ENCODE measurements at regions not wholly inside any gene's neighbourhood (a gene's known extent, or its start where the extent isn't known, plus 50 kb on each side); places are given as distances from the start of the nearest gene placed in this dataset.

- no peak for TF ChIP-seq REST (IDR thresholded peaks at IDR 0.05; ENCODE audit: low read depth)
Observed at GRCh38 chr4:132267321-132267720, 881.8 kb upstream of the PCDH10 start (continued).

GRCh38 chr4:132269303-132269990 lies 879.6 kb upstream of the PCDH10 start:
- Histone ChIP-seq H3K9ac (ENCODE audit: low read length) (no peak overlapping the region), H3K4me3 (replicated peaks in 1 of 2; ENCODE audit: low read depth in 1 of 2, low read length in 2 of 2) (no peak overlapping the region), H3K4me2 (ENCODE audit: low read length) (no peak overlapping the region), H3K9me3 (ENCODE audit: control insufficient read depth in 1 of 2, insufficient read depth in 1 of 2, low read depth in 1 of 2, low read length in 2 of 2) (no peaks in the 10 kb centered on the region), H3K27me3 (ENCODE audit: insufficient read depth, low read length) (no peaks in the 10 kb centered on the region), H3K79me2 (ENCODE audit: insufficient read depth, low read length) (no peaks in the 10 kb centered on the region), H2AFZ (ENCODE audit: low read depth, low read length, poor library complexity, severe bottlenecking) (no peak overlapping the region), H3K9me2 (ENCODE audit: insufficient read depth) (no peaks in the 10 kb centered on the region), H3K36me3 (ENCODE audit: control insufficient read depth in 1 of 2, insufficient read depth in 2 of 2, low read length in 2 of 2) (no peaks in the 10 kb centered on the region), H4K20me1 (ENCODE audit: insufficient read depth) (no peaks in the 10 kb centered on the region), H3K27ac (ENCODE audit: low read depth, low read length) (no peak overlapping the region), H3K4me1 (ENCODE audit: control insufficient read depth in 1 of 2, insufficient read depth in 2 of 2, low read length in 2 of 2) (no peaks in the 10 kb centered on the region)
- DNase-seq (ENCODE audit: low read depth, low spot score) (no peak), ATAC-seq (no peak)
- BruUV-seq (replicated peaks), result no TSS peak
- intact Hi-C loops (cut with micrococcal nuclease), result no loop called here
- no peak for TF ChIP-seq CTCF (IDR thresholded peaks at IDR 0.05 in 2 of 3, conservative IDR thresholded peaks at IDR 0.05 in 1 of 3; ENCODE audit: borderline replicate concordance in 1 of 3, insufficient read depth in 1 of 3, low read depth in 2 of 3, low read length in 2 of 3)
- no peak for TF ChIP-seq ZBTB33 (IDR thresholded peaks at IDR 0.05; ENCODE audit: extremely low read depth, insufficient replicate concordance, low read length)
- no peak for TF ChIP-seq ELF1 (IDR thresholded peaks at IDR 0.05; ENCODE audit: borderline replicate concordance, low read depth)
- no peak for TF ChIP-seq JUND (IDR thresholded peaks at IDR 0.05)
- no peak for TF ChIP-seq REST (IDR thresholded peaks at IDR 0.05; ENCODE audit: low read depth)
- no peak for TF ChIP-seq SP1 (IDR thresholded peaks at IDR 0.05; ENCODE audit: low read depth)
- TF ChIP-seq MAX (IDR thresholded peaks at IDR 0.05), result no peak
- no peak for TF ChIP-seq RAD21 (IDR thresholded peaks at IDR 0.05; ENCODE audit: low read depth)
- TF ChIP-seq SRF (IDR thresholded peaks at IDR 0.05; ENCODE audit: low read depth), result no peak
- no peak for TF ChIP-seq FOSL1 (IDR thresholded peaks at IDR 0.05; ENCODE audit: low read depth)
- TF ChIP-seq POLR2AphosphoS5 (IDR thresholded peaks at IDR 0.05; ENCODE audit: low read depth, low read length), result no peak
- ChIA-PET RAD21 (ENCODE audit: low non-redundant PET in 1 of 2, low total read pairs in 2 of 2, uncharacterized antibody in 2 of 2, unreplicated experiment in 2 of 2) (no interaction called here), CTCF (no interaction called here), POLR2A (no interaction called here)
